ENCODE measurements at regions not wholly inside any gene's neighbourhood (a gene's known extent, or its start where the extent isn't known, plus 50 kb on each side); places are given as distances from the start of the nearest gene placed in this dataset.

DNA sequence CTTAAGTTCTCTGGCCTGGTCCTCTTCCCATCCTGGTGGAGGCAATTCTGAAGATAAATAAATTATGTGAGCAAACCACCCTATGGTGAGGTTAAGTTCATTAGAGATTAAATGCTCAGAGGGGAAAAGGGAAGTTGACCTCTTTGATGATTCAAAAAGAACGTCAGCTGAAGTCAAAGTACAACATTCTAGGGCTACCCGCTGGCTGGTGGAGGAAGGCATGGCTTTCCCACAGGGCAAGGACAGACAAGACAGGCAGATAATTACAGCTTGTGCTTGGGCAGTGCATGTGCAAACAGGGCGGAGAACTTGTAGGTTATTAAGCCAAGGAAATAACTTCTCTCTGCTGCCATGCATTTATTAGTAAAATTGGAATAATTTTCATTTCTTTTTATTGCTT is 91.0 kb upstream of the SLC24A3 start:
- H3K27ac ChIP-seq, result no peak overlapping the region
- H3K4me3 ChIP-seq (ENCODE audit: low read depth in 1 of 2, low read length in 1 of 2), result no peak overlapping the region
- H3K4me1 ChIP-seq (ENCODE audit: control insufficient read depth in 1 of 2, insufficient read depth in 1 of 2, low read depth in 1 of 2, low read length in 1 of 2), result no peaks in the 10 kb centered on the region
- TF ChIP-seq, protein P1, sequence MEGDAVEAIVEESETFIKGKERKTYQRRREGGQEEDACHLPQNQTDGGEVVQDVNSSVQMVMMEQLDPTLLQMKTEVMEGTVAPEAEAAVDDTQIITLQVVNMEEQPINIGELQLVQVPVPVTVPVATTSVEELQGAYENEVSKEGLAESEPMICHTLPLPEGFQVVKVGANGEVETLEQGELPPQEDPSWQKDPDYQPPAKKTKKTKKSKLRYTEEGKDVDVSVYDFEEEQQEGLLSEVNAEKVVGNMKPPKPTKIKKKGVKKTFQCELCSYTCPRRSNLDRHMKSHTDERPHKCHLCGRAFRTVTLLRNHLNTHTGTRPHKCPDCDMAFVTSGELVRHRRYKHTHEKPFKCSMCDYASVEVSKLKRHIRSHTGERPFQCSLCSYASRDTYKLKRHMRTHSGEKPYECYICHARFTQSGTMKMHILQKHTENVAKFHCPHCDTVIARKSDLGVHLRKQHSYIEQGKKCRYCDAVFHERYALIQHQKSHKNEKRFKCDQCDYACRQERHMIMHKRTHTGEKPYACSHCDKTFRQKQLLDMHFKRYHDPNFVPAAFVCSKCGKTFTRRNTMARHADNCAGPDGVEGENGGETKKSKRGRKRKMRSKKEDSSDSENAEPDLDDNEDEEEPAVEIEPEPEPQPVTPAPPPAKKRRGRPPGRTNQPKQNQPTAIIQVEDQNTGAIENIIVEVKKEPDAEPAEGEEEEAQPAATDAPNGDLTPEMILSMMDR (IDR thresholded peaks at IDR 0.05), result no peak
- no peaks in the 10 kb centered on the region for H3K27me3 ChIP-seq
- H3K9me3 ChIP-seq, result no peaks in the 10 kb centered on the region
- H3K36me3 ChIP-seq, result no peaks in the 10 kb centered on the region

GRCh38 chr20:19121916-19122315 is 90.5 kb upstream of the SLC24A3 start:
- Histone ChIP-seq H3K9me3 (no peaks in the 10 kb centered on the region), H3K4me3 (ENCODE audit: low read depth in 1 of 2, low read length in 1 of 2) (no peak overlapping the region), H3K36me3 (no peaks in the 10 kb centered on the region), H3K27ac (no peak overlapping the region), H3K4me1 (ENCODE audit: control insufficient read depth in 1 of 2, insufficient read depth in 1 of 2, low read depth in 1 of 2, low read length in 1 of 2) (no peaks in the 10 kb centered on the region), H3K27me3 (no peaks in the 10 kb centered on the region)
- TF ChIP-seq, protein P1 (IDR thresholded peaks at IDR 0.05), result no peak

- H3K9me3 ChIP-seq, result no peaks in the 10 kb centered on the region
- H3K4me1 ChIP-seq (ENCODE audit: control insufficient read depth in 1 of 2, insufficient read depth in 1 of 2, low read depth in 1 of 2, low read length in 1 of 2), result no peaks in the 10 kb centered on the region
- H3K4me3 ChIP-seq (ENCODE audit: low read depth in 1 of 2, low read length in 1 of 2), result no peak overlapping the region
- TF ChIP-seq, protein P1 (IDR thresholded peaks at IDR 0.05), result no peak
- no peak overlapping the region for H3K27ac ChIP-seq
- H3K27me3 ChIP-seq, result no peaks in the 10 kb centered on the region
- H3K36me3 ChIP-seq, result no peaks in the 10 kb centered on the region
These were observed 90.0 kb upstream of the SLC24A3 start for GRCh38 chr20:19122395-19122794.

DNA sequence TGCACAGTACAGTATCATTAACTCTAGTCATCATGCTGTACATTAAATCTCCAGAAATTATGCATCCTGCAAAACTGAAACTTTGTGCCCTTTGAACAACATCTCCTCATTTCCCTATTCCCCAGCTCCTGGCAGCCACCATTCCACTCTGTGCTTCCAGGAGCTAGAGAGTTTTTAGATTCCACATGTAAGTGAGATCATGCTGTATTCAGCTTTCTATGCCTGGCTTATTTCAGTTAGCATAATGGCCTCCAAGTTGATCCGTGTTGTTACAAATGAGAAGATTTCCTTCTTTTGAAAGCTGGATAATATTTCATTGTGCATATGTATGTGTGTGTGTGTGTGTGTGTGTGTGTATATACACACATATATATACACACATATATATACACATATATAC is 86.9 kb upstream of the SLC24A3 start:
- H3K27ac ChIP-seq, result no peak overlapping the region
- TF ChIP-seq, protein P1 (IDR thresholded peaks at IDR 0.05), result no peak
- no peaks in the 10 kb centered on the region for H3K36me3 ChIP-seq
- no peaks in the 10 kb centered on the region for H3K9me3 ChIP-seq
- no peak overlapping the region for H3K4me3 ChIP-seq (ENCODE audit: low read depth in 1 of 2, low read length in 1 of 2)
- no peaks in the 10 kb centered on the region for H3K27me3 ChIP-seq
- no peaks in the 10 kb centered on the region for H3K4me1 ChIP-seq (ENCODE audit: control insufficient read depth in 1 of 2, insufficient read depth in 1 of 2, low read depth in 1 of 2, low read length in 1 of 2)

GRCh38 chr20:19129306-19129705 is 83.1 kb upstream of the SLC24A3 start:
- no peaks in the 10 kb centered on the region for H3K9me3 ChIP-seq
- TF ChIP-seq, protein P1 (IDR thresholded peaks at IDR 0.05), result no peak
- no peaks in the 10 kb centered on the region for H3K36me3 ChIP-seq
- H3K4me3 ChIP-seq (ENCODE audit: low read depth in 1 of 2, low read length in 1 of 2), result no peak overlapping the region
- H3K4me1 ChIP-seq (ENCODE audit: control insufficient read depth in 1 of 2, insufficient read depth in 1 of 2, low read depth in 1 of 2, low read length in 1 of 2), result no peaks in the 10 kb centered on the region
- H3K27me3 ChIP-seq, result no peaks in the 10 kb centered on the region
- no peak overlapping the region for H3K27ac ChIP-seq

Data from neutrophil (primary cell).